ENCODE measurements at regions not wholly inside any gene's neighbourhood (a gene's known extent, or its start where the extent isn't known, plus 50 kb on each side); places are given as distances from the start of the nearest gene placed in this dataset.

GRCh38 chr3:110530902-110531301 lies 540.7 kb upstream of the NECTIN3 start:
- no peak for DNase-seq (ENCODE audit: low spot score)

- no peak for DNase-seq (ENCODE audit: low spot score)
These were observed 538.5 kb upstream of the NECTIN3 start for GRCh38 chr3:110533089-110533488.

GRCh38 chr3:110542552-110543150 lies 529.0 kb upstream of the NECTIN3 start:
- no peak for DNase-seq (ENCODE audit: low spot score)

- no peak for DNase-seq (ENCODE audit: low spot score)
These were observed 526.9 kb upstream of the NECTIN3 start for GRCh38 chr3:110544730-110545129.

- no peak for DNase-seq (ENCODE audit: low spot score)
These were observed 521.1 kb upstream of the NECTIN3 start for GRCh38 chr3:110550511-110550910.

GRCh38 chr3:110562621-110563020 lies 509.0 kb upstream of the NECTIN3 start:
- no peak for DNase-seq (ENCODE audit: low spot score)

- DNase-seq (ENCODE audit: low spot score): no peak
These were observed 506.9 kb upstream of the NECTIN3 start for GRCh38 chr3:110564674-110565073.

GRCh38 chr3:110567029-110567428 lies 504.6 kb upstream of the NECTIN3 start:
- no peak for DNase-seq (ENCODE audit: low spot score)

GRCh38 chr3:110568246-110568645 lies 503.4 kb upstream of the NECTIN3 start:
- DNase-seq (ENCODE audit: low spot score): no peak

- DNase-seq (ENCODE audit: low spot score): no peak
These were observed 502.5 kb upstream of the NECTIN3 start for GRCh38 chr3:110569073-110569472.

- DNase-seq (ENCODE audit: low spot score): no peak
These were observed 495.9 kb upstream of the NECTIN3 start for GRCh38 chr3:110575702-110576101.

GRCh38 chr3:110576960-110577359 lies 494.7 kb upstream of the NECTIN3 start:
- DNase-seq (ENCODE audit: low spot score): no peak

GRCh38 chr3:110577854-110578253 lies 493.8 kb upstream of the NECTIN3 start:
- DNase-seq (ENCODE audit: low spot score): no peak

GRCh38 chr3:110579840-110580550 lies 491.6 kb upstream of the NECTIN3 start:
- DNase-seq (ENCODE audit: low spot score): no peak

GRCh38 chr3:110583373-110583935 lies 488.2 kb upstream of the NECTIN3 start:
- DNase-seq (ENCODE audit: low spot score): no peak

GRCh38 chr3:110588906-110589305 lies 482.7 kb upstream of the NECTIN3 start:
- DNase-seq (ENCODE audit: low spot score): no peak

- no peak for DNase-seq (ENCODE audit: low spot score)
These were observed 482.3 kb upstream of the NECTIN3 start for GRCh38 chr3:110589341-110589740.

- DNase-seq (ENCODE audit: low spot score): no peak
These were observed 477.9 kb upstream of the NECTIN3 start for GRCh38 chr3:110593749-110594148.

- no peak for DNase-seq (ENCODE audit: low spot score)
These were observed 472.6 kb upstream of the NECTIN3 start for GRCh38 chr3:110598847-110599490.

- no peak for DNase-seq (ENCODE audit: low spot score)
These were observed 463.1 kb upstream of the NECTIN3 start for GRCh38 chr3:110608566-110608965.

- DNase-seq (ENCODE audit: low spot score): no peak
These were observed 459.6 kb upstream of the NECTIN3 start for GRCh38 chr3:110612045-110612444.

- DNase-seq (ENCODE audit: low spot score): no peak
These were observed 457.4 kb upstream of the NECTIN3 start for GRCh38 chr3:110614186-110614585.

- no peak for DNase-seq (ENCODE audit: low spot score)
These were observed 456.2 kb upstream of the NECTIN3 start for GRCh38 chr3:110615454-110615853.
